NCI-H2196 (cell line): ENCODE measurements at regions not wholly inside any gene's neighbourhood (a gene's known extent, or its start where the extent isn't known, plus 50 kb on each side); places are given as distances from the start of the nearest gene placed in this dataset.

Experiments
- DNase-seq: peaks from one replicate; lab custom pipeline; 2025; ENCODE audit not compliant: unreplicated experiment; lab: John Stamatoyannopoulos, UW

- no peak for DNase-seq
Measured at GRCh38 chr6:110033101-110033500, 55.0 kb downstream of the GPR6 start.

GRCh38 chr6:110033749-110034666, 55.9 kb downstream of the GPR6 start:
- no peak for DNase-seq

- no peak for DNase-seq
Measured at GRCh38 chr6:110034667-110035036, 56.5 kb downstream of the GPR6 start.

- DNase-seq = no peak
Measured at GRCh38 chr6:110035321-110035720, 57.2 kb downstream of the GPR6 start.

DNA sequence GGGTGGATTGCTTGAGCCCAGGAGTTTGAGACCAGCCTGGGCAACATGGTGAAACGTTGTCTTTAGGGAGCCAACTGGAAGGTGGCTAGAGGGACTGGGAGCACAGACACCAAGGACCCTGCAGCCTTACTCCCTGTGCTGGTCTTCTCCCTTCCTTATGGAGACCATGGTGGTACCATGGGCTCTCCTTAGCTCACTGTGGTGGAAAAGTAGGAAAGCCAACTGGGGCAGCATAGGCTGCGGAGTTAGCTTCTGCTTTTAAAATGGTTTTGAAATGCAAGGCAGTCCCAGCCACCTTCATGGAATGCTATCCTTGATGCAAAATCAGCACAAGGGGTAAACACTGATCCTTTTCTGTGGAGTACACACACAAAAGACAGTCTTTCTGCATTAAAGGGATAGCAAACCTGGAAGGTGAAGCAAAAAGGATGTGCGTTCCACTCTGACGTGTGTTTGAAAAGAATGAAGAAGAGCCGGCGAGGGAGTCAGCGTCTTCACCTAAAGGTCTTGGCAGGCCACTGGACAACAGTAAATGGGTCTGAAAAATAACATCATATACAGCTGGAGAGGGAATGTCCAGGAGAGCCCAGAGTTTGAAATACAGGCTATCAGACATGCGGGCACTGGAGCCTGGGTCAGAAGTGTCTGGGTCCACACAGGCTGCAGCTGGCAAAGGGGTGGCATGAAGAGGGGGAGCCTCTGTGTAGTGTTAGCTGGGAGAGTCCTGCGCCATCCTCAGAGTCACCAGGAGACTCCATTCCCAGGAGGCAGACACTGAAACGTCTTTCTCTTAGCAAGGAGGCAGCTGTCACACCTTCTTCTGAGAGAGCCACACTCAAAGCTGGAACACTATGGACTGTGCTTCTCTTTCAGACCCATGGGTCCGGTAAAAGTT, 58.5 kb downstream of the GPR6 start:
- no peak for DNase-seq

DNA sequence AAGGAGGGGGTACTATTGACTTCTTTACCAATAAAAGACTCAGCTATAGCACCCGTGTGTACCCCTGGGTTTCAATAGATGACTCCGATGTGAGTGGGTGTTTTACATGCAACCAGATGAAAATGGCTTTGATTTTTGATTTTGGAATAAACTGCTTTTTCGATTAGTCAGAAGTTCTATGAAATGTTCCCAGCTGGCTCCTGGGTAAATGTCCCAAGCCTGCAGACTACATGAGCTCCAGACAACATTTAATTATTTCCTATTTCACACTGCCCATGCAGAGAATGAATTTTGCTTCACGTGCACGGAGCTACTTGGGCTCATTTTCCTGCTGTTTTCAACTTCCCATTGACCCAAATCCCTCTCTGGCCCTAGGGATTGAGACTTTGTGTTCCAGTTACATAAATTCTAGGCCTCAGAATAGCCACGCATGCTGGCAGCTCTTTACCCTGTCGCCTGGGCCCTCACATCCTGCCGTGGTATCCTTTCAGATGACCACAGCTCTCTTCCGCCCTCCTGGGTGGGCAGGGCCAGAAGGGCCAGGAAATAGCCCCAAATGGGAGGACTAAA, 59.7 kb downstream of the GPR6 start:
- no peak for DNase-seq

DNA sequence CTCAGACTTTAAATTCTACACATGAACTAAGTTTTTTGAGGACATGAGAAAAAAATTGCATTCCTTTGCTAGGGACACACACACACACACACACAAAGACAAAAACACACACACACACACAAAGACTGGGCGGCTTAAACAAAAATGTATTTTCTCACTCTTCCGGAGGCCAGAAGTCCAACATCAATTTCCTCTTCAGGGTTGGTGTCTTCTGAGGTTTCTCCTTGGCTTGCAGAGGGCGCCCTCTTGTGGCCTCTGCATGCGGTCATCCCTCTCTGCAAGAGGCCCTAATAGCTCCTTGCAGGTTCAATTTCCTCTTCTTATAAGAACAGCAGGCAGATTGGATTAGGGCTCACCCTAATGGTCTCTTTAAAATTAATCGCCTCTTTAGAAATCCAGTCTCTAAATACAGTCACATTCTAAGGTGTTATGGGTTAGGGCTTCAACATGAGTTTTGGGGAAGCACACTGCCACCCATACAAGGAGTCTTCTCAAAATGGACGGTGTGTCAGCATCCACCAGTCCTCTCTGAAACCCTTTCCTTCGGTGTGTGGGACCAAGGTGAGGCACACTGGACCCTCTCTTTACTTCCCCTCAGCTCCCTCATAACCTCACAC, 61.4 kb downstream of the GPR6 start:
- peak; percentile 93 for DNase-seq

DNA sequence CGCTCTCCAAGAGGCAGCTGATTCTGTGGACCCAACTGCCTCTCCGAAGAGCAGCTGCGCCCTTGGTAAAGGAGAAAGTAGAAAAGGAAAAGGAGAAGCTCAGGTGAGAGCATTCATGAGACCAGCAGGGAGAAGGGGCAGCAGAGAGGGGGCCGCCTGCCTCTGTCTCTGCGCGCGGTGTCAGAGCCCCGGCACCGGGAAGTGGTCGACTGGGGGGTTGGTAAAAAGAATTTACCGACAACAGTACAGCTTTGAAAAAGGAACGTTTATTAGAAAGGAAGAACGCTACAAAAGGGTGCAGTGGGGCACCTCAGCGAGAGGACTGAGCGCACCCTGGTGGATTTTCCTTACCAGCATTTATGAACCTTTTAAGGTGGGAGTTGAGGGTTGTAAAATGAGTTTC, 61.9 kb downstream of the GPR6 start:
- DNase-seq = peak; percentile 68

DNA sequence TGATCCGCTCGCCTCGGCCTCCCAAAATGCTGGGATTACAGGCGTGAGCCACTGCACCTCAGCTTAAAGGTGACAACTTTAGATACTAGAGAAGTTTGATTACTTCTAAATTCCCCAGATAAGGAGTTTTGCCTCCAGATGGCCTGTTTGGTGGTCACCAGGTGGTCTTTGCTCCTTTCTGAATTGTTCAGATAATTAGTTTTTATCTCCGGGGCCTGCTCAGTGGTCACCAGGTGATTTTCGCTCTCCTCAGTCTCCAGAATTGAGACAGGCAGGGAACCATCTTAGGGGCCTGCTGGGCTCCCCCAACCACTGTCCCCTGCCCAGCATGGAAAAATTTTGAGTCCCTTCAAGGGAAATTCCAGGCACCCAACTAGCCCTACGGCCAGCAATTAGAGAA, 62.6 kb downstream of the GPR6 start:
- no peak for DNase-seq

- no peak for DNase-seq
Measured at GRCh38 chr6:110041126-110041525, 63.0 kb downstream of the GPR6 start.

DNA sequence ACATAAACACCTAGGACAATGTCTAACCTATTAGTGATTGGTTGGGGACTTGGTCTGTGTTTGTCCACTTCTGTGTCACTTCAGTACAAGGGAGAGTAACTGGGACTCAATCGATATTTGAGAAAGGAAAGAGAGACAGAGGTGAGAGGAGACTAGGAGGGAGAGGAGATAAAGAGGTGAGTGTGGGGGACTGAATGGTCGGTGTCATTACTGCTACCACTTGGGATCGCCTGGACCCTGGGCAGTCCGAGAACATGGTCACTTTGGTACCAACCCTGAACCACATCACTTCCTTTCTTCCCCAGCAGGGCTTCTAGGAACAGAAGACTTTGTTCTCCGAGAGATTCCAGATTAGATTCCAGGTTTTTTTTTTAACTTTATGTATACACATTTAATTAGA, 63.7 kb downstream of the GPR6 start:
- no peak for DNase-seq

DNA sequence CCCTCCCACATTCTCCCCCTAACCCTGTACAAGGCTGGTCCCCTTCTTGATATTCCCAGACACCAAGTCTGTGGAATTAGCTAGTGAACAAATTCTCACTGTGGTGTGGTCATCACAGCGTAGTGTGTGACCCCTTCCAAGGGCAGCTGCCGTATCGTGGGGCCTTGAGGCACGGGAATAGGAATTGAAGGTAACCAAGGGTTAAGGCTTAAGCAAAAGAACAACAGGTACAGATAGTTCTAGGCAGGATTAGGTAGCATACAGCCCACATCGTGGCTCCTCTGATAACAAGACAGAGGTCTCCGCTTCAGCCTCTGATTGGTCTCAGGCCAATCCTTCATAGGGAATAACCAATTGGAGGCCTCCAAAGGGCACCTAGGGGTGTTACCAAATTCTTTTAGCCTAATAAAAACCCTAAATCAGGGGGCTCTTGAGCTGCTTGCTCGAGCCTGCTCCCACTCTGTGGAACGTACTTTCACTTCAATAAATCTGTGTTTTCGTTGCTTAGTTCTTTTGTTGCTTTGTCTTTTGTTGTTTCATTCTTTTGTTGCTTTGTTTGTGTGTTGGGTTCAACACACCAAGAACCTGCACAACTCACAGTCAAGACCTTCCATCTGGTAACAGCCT, 64.7 kb downstream of the GPR6 start:
- no peak for DNase-seq

GRCh38 chr6:110043366-110043994, 65.4 kb downstream of the GPR6 start:
- DNase-seq = no peak

- no peak for DNase-seq
Measured at GRCh38 chr6:110044096-110044495, 66.0 kb downstream of the GPR6 start.

DNA sequence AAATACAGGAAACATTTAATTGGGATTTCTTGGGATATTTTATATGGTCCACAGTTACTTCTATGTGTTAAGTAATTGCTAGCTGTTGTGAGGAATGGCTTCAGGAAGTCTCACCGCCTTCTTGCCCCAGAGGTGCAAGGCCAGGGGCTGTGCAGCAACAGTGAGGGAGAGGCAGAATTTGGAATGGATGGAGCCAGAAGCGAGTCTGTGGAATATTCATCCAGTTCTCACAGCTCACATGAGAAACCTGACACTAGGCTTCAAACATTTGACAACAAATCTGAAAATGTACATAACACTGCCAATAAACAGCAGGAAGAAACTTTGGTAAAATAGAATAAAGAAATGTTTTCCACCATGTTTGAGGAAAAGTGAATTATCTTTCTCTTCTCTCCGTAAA, 66.5 kb downstream of the GPR6 start:
- no peak for DNase-seq

GRCh38 chr6:110048221-110048875, 70.2 kb downstream of the GPR6 start:
- no peak for DNase-seq

GRCh38 chr6:110049696-110050439, 71.8 kb downstream of the GPR6 start:
- DNase-seq = no peak
